ENCODE measurements at regions not wholly inside any gene's neighbourhood (a gene's known extent, or its start where the extent isn't known, plus 50 kb on each side); places are given as distances from the start of the nearest gene placed in this dataset.

DNA sequence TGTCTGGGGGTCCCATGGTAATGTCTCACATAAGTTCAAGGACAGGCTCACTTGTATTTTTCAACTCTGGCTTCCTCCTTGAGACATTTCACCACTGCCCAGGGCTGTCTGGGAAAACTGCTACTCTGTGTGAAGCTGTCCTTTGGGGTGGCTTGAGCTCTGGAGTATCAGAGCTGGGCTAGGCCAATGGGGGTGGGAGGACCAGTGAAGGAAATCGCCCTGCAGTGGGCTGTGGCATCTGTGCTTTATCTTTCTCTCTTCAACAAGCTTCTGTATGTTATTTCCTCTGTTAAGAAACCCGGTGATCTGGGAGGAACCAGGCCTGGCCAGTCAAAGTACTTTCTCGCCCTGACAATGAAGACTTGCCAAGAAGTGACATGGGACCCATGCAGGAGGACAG is 87.4 kb downstream of the SMIM20 start:
- TF ChIP-seq KDM1A (IDR thresholded peaks at IDR 0.05; ENCODE audit: low read depth), result no peak
- no peak for TF ChIP-seq EHMT2 (IDR thresholded peaks at IDR 0.05; ENCODE audit: low read depth)
- no peak for TF ChIP-seq EHF (CRISPR knock-in tag; IDR thresholded peaks at IDR 0.05)
- TF ChIP-seq, protein P1, sequence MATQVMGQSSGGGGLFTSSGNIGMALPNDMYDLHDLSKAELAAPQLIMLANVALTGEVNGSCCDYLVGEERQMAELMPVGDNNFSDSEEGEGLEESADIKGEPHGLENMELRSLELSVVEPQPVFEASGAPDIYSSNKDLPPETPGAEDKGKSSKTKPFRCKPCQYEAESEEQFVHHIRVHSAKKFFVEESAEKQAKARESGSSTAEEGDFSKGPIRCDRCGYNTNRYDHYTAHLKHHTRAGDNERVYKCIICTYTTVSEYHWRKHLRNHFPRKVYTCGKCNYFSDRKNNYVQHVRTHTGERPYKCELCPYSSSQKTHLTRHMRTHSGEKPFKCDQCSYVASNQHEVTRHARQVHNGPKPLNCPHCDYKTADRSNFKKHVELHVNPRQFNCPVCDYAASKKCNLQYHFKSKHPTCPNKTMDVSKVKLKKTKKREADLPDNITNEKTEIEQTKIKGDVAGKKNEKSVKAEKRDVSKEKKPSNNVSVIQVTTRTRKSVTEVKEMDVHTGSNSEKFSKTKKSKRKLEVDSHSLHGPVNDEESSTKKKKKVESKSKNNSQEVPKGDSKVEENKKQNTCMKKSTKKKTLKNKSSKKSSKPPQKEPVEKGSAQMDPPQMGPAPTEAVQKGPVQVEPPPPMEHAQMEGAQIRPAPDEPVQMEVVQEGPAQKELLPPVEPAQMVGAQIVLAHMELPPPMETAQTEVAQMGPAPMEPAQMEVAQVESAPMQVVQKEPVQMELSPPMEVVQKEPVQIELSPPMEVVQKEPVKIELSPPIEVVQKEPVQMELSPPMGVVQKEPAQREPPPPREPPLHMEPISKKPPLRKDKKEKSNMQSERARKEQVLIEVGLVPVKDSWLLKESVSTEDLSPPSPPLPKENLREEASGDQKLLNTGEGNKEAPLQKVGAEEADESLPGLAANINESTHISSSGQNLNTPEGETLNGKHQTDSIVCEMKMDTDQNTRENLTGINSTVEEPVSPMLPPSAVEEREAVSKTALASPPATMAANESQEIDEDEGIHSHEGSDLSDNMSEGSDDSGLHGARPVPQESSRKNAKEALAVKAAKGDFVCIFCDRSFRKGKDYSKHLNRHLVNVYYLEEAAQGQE (IDR thresholded peaks at IDR 0.05), result no peak
- no peak for TF ChIP-seq CBX2 (IDR thresholded peaks at IDR 0.05; ENCODE audit: borderline replicate concordance, low read depth)
- TF ChIP-seq RFX5 (IDR thresholded peaks at IDR 0.05), result no peak
- TF ChIP-seq, protein P2, sequence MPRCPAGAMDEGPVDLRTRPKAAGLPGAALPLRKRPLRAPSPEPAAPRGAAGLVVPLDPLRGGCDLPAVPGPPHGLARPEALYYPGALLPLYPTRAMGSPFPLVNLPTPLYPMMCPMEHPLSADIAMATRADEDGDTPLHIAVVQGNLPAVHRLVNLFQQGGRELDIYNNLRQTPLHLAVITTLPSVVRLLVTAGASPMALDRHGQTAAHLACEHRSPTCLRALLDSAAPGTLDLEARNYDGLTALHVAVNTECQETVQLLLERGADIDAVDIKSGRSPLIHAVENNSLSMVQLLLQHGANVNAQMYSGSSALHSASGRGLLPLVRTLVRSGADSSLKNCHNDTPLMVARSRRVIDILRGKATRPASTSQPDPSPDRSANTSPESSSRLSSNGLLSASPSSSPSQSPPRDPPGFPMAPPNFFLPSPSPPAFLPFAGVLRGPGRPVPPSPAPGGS (IDR thresholded peaks at IDR 0.05), result no peak
- TF ChIP-seq TFCP2L1 (CRISPR knock-in tag; IDR thresholded peaks at IDR 0.05), result no peak
- TF ChIP-seq ZSCAN20 (CRISPR knock-in tag; IDR thresholded peaks at IDR 0.05), result no peak
- TF ChIP-seq RAD21 (conservative IDR thresholded peaks at IDR 0.05 in 1 of 2, IDR thresholded peaks at IDR 0.05 in 1 of 2), result no peak
- no peak for TF ChIP-seq FOSB (CRISPR knock-in tag; IDR thresholded peaks at IDR 0.05)
- TF ChIP-seq HDAC2 (IDR thresholded peaks at IDR 0.05), result no peak
- TF ChIP-seq, protein P3, sequence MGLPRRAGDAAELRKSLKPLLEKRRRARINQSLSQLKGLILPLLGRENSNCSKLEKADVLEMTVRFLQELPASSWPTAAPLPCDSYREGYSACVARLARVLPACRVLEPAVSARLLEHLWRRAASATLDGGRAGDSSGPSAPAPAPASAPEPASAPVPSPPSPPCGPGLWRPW (IDR thresholded peaks at IDR 0.05), result no peak
- TF ChIP-seq JUN (IDR thresholded peaks at IDR 0.05), result no peak
- Histone ChIP-seq H3K4me3 (no peak overlapping the region), H3K4me2 (no peak overlapping the region), H3K4me1 (no peaks in the 10 kb centered on the region), H3K9me3 (no peaks in the 10 kb centered on the region), H3K27ac (no peak overlapping the region)
- no peak for ATAC-seq
- POLR2A ChIA-PET, result no interaction called here
- no peak for FAIRE-seq
- CTCF ChIA-PET, result interaction anchor here (2.5 kb wide), 1 partner anchor 13 kb away, joined by 12 read pairs; no protein-coding TSS in a partner anchor
- 64% methylated on average over 2 of the region's 3 CpGs for WGBS (ENCODE audit: missing lambda C conversion rate)
- DNase-seq (ENCODE audit: low read depth in 1 of 2, low spot score in 1 of 2), result no peak

DNA sequence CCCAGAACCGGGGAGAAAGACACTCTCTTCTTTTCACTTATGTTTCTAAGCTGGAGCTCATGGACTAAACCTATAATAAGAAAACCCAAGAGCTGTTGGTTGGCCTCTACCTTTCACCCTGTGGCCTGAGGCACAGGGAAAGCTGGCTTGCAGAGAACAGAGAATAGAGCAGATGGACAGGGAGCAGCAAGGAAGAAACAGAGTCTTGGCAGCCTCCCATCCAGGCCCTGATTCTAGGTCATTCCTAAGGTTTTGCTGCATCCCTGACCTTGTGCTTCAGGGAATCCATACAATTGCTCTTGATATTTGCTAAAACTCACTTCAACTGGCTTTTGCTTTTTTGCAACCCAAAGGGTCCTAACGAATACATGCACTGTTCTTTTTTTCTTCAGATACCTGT is 87.8 kb downstream of the SMIM20 start:
- DNase-seq (ENCODE audit: low read depth in 1 of 2, low spot score in 1 of 2), result no peak
- 8% methylated on average over 2 of the region's 2 CpGs for WGBS (ENCODE audit: missing lambda C conversion rate)
- Histone ChIP-seq H3K9me3 (no peaks in the 10 kb centered on the region), H3K27ac (no peak overlapping the region), H3K4me2 (no peak overlapping the region), H3K4me1 (no peaks in the 10 kb centered on the region), H3K4me3 (no peak overlapping the region)
- ATAC-seq, result no peak
- CTCF ChIA-PET, result interaction anchor here (2.5 kb wide), 1 partner anchor 14 kb away, joined by 12 read pairs; no protein-coding TSS in a partner anchor
- POLR2A ChIA-PET, result no interaction called here
- no peak for FAIRE-seq
- TF ChIP-seq, protein P4, sequence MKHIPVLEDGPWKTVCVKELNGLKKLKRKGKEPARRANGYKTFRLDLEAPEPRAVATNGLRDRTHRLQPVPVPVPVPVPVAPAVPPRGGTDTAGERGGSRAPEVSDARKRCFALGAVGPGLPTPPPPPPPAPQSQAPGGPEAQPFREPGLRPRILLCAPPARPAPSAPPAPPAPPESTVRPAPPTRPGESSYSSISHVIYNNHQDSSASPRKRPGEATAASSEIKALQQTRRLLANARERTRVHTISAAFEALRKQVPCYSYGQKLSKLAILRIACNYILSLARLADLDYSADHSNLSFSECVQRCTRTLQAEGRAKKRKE (CRISPR knock-in tag; IDR thresholded peaks at IDR 0.05; ENCODE audit: low read depth), result no peak
- TF ChIP-seq SREBF2 (IDR thresholded peaks at IDR 0.05), result no peak

DNA sequence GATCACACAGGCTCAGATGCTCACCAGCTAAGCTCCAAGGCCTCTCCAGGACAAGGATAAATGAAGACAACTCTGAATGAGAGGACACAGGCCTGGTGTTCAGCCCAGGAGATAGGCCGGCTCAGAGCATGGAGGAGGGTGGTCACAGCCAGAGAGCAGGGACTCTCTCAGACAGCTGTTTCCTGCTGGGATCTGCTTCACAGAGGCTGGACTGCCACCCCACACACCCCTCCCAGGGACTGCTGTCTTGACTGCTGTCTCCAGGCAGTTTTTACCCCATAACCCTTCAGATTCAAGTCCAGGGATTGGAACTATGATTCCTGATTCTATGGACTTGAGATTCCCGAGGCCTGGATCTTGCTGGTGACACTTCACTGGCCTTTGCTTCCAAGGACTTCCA is 89.0 kb downstream of the SMIM20 start:
- Histone ChIP-seq H3K9me3 (no peaks in the 10 kb centered on the region), H3K4me1 (no peaks in the 10 kb centered on the region), H3K27ac (no peak overlapping the region), H3K4me3 (no peak overlapping the region), H3K4me2 (no peak overlapping the region)
- CTCF ChIA-PET, result no interaction called here
- ATAC-seq (no peak), DNase-seq (ENCODE audit: low read depth in 1 of 2, low spot score in 1 of 2) (no peak), FAIRE-seq (no peak)
- POLR2A ChIA-PET, result no interaction called here
- 50% methylated on average over 2 of the region's 2 CpGs for WGBS (ENCODE audit: missing lambda C conversion rate)
- TF ChIP-seq HOXB13 (CRISPR knock-in tag; IDR thresholded peaks at IDR 0.05; ENCODE audit: low read depth), result no peak
- TF ChIP-seq, protein P5, sequence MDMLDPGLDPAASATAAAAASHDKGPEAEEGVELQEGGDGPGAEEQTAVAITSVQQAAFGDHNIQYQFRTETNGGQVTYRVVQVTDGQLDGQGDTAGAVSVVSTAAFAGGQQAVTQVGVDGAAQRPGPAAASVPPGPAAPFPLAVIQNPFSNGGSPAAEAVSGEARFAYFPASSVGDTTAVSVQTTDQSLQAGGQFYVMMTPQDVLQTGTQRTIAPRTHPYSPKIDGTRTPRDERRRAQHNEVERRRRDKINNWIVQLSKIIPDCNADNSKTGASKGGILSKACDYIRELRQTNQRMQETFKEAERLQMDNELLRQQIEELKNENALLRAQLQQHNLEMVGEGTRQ (IDR thresholded peaks at IDR 0.05), result no peak
- no peak for TF ChIP-seq ZC3H11A (IDR thresholded peaks at IDR 0.05)
- TF ChIP-seq HDAC2 (IDR thresholded peaks at IDR 0.05), result no peak
- TF ChIP-seq TP53 (CRISPR knock-in tag; IDR thresholded peaks at IDR 0.05), result no peak
- TF ChIP-seq JUN (IDR thresholded peaks at IDR 0.05), result no peak
- TF ChIP-seq, protein P6, sequence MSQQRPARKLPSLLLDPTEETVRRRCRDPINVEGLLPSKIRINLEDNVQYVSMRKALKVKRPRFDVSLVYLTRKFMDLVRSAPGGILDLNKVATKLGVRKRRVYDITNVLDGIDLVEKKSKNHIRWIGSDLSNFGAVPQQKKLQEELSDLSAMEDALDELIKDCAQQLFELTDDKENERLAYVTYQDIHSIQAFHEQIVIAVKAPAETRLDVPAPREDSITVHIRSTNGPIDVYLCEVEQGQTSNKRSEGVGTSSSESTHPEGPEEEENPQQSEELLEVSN (IDR thresholded peaks at IDR 0.05; ENCODE audit: borderline replicate concordance, low read depth), result no peak
- TF ChIP-seq NFE2L2 (conservative IDR thresholded peaks at IDR 0.05; ENCODE audit: low read length), result no peak
- no peak for TF ChIP-seq HEYL (CRISPR knock-in tag; IDR thresholded peaks at IDR 0.05)
- no peak for TF ChIP-seq CHD2 (IDR thresholded peaks at IDR 0.05; ENCODE audit: low read length, partially characterized antibody)
- no peak for TF ChIP-seq MYC (IDR thresholded peaks at IDR 0.05; ENCODE audit: borderline replicate concordance, low read length)
- no peak for TF ChIP-seq CEBPB (IDR thresholded peaks at IDR 0.05)
- no peak for TF ChIP-seq BHLHE40 (IDR thresholded peaks at IDR 0.05; ENCODE audit: low read depth, low read length)
- TF ChIP-seq, protein P7, sequence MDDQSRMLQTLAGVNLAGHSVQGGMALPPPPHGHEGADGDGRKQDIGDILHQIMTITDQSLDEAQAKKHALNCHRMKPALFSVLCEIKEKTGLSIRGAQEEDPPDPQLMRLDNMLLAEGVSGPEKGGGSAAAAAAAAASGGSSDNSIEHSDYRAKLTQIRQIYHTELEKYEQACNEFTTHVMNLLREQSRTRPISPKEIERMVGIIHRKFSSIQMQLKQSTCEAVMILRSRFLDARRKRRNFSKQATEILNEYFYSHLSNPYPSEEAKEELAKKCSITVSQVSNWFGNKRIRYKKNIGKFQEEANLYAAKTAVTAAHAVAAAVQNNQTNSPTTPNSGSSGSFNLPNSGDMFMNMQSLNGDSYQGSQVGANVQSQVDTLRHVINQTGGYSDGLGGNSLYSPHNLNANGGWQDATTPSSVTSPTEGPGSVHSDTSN (IDR thresholded peaks at IDR 0.05), result no peak
